ENCODE measurements at regions not wholly inside any gene's neighbourhood (a gene's known extent, or its start where the extent isn't known, plus 50 kb on each side); places are given as distances from the start of the nearest gene placed in this dataset.

DNA sequence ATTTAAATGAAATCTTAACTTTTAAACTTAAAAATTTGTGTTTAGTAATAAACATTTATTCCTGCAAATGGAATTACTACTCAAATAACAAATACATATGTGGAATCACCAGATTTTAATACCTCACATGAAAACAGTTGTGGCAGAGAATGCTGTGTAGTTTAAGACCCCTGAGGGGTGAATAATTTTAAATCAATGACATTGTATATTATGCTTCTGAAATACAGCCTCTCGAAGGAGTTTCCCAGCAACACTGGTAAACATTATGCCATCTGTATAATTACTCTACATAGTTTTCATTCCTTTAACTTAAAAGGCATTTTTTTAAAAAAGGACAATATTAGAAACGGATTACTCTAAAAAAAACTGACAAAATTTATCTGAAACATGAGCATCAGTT is 2313.3 kb downstream of the ARAP2 start:
- TF ChIP-seq, protein P1, sequence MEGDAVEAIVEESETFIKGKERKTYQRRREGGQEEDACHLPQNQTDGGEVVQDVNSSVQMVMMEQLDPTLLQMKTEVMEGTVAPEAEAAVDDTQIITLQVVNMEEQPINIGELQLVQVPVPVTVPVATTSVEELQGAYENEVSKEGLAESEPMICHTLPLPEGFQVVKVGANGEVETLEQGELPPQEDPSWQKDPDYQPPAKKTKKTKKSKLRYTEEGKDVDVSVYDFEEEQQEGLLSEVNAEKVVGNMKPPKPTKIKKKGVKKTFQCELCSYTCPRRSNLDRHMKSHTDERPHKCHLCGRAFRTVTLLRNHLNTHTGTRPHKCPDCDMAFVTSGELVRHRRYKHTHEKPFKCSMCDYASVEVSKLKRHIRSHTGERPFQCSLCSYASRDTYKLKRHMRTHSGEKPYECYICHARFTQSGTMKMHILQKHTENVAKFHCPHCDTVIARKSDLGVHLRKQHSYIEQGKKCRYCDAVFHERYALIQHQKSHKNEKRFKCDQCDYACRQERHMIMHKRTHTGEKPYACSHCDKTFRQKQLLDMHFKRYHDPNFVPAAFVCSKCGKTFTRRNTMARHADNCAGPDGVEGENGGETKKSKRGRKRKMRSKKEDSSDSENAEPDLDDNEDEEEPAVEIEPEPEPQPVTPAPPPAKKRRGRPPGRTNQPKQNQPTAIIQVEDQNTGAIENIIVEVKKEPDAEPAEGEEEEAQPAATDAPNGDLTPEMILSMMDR (conservative IDR thresholded peaks at IDR 0.05; ENCODE audit: low read depth, low read length) = no peak
- TF ChIP-seq EZH2 (IDR thresholded peaks at IDR 0.05; ENCODE audit: borderline replicate concordance, low read depth, low read length, poor library complexity, severe bottlenecking) = no peak
